Nephron progenitor cell (in vitro differentiated cells): ENCODE measurements at regions not wholly inside any gene's neighbourhood (a gene's known extent, or its start where the extent isn't known, plus 50 kb on each side); places are given as distances from the start of the nearest gene placed in this dataset.

Experiments used
- DNase-seq: peaks from one replicate; pipeline ENCODE4 v3.0.0; 2021
- H3K27ac Mint-ChIP-seq: 2 replicates; pipeline ENCODE4 v1.8.0; 2021; ENCODE audit warnings: mild to moderate bottlenecking, moderate library complexity, mixed read lengths
- H3K27me3 Mint-ChIP-seq: 2 replicates; pipeline ENCODE4 v1.8.0; 2021; ENCODE audit warnings: mild to moderate bottlenecking, low read depth, mixed read lengths; ENCODE audit not compliant: poor library complexity
- H3K36me3 Mint-ChIP-seq: 2 replicates; pipeline ENCODE4 v1.8.0; 2021; ENCODE audit warnings: low read depth, mixed read lengths
- H3K4me1 Mint-ChIP-seq: 2 replicates; pipeline ENCODE4 v1.8.0; 2021; ENCODE audit warnings: mixed read lengths
- H3K4me3 Mint-ChIP-seq: 2 replicates; pipeline ENCODE4 v1.8.0; 2021; ENCODE audit warnings: mild to moderate bottlenecking, moderate library complexity, mixed read lengths
- H3K9me3 Mint-ChIP-seq: 2 replicates; pipeline ENCODE4 v1.8.0; 2021; ENCODE audit warnings: mild to moderate bottlenecking, moderate library complexity, mixed read lengths
- TF ChIP-seq, protein P1 (sequence below): fragments of 200-600 bp; sonication (generic); IDR thresholded peaks from 2 replicates; pipeline ENCODE4 v1.5.0; 2021; ENCODE audit warnings: antibody characterized with exemption

- no peak for DNase-seq
These were observed 227.2 kb upstream of the SNX2 start for GRCh38 chr5:122547669-122548068.

DNA sequence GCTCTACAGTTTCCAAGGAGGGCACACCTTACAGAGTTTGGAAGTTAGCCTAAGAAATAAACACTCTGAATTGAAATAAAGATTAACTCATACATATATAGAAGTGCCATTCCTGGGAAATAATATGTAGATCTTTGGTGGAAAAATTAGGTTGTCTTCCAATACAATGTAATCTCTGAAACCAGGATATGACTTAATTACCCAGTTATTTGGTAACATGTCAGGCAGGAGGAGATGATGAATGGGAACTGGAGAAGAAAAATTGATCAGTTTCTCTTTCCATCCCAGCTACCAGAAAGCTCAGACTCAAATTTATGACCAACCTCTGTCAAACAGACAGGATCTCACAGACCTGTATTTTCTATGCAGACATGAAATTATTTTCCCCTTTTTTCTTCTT is 215.2 kb upstream of the SNX2 start:
- Mint-ChIP-seq H3K4me1 (peaks cover 6% of the 10 kb centered on the region), H3K9me3 (peaks cover 17% of the 10 kb centered on the region), H3K27ac (no peak overlapping the region), H3K27me3 (no peaks in the 10 kb centered on the region), H3K4me3 (no peak overlapping the region), H3K36me3 (no peaks in the 10 kb centered on the region)
- DNase-seq: no peak
- TF ChIP-seq, protein P1, sequence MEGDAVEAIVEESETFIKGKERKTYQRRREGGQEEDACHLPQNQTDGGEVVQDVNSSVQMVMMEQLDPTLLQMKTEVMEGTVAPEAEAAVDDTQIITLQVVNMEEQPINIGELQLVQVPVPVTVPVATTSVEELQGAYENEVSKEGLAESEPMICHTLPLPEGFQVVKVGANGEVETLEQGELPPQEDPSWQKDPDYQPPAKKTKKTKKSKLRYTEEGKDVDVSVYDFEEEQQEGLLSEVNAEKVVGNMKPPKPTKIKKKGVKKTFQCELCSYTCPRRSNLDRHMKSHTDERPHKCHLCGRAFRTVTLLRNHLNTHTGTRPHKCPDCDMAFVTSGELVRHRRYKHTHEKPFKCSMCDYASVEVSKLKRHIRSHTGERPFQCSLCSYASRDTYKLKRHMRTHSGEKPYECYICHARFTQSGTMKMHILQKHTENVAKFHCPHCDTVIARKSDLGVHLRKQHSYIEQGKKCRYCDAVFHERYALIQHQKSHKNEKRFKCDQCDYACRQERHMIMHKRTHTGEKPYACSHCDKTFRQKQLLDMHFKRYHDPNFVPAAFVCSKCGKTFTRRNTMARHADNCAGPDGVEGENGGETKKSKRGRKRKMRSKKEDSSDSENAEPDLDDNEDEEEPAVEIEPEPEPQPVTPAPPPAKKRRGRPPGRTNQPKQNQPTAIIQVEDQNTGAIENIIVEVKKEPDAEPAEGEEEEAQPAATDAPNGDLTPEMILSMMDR: no peak

More at GRCh38 chr5:122547669-122548068, 227.2 kb upstream of the SNX2 start:
- Mint-ChIP-seq H3K27ac (no peak overlapping the region), H3K9me3 (peaks cover 9% of the 10 kb centered on the region), H3K4me3 (no peak overlapping the region), H3K27me3 (no peaks in the 10 kb centered on the region), H3K36me3 (no peaks in the 10 kb centered on the region), H3K4me1 (peaks cover 12% of the 10 kb centered on the region)
- TF ChIP-seq, protein P1: no peak

DNA sequence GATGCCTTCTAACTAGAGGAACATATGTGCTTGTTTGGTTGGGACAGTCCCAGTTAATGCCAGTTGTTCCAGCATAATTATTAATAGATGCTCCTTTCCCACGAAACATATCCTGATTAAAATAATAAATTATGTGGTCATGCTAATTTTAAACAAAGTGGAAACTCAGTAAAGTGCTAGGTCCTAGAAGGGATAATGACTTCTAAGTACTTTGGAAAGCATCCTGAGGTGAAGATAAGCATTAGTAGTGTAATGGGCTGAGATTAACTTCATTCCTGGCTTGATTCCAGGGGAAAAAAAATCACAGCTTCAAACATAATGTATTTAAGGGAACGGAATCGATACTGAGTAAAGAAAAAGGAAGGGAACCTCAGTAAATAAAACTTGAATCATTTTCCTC is 213.7 kb upstream of the SNX2 start:
- Mint-ChIP-seq H3K4me3 (no peak overlapping the region), H3K27ac (no peak overlapping the region), H3K9me3 (peaks cover 11% of the 10 kb centered on the region), H3K4me1 (peaks cover 15% of the 10 kb centered on the region), H3K27me3 (peaks cover 8% of the 10 kb centered on the region), H3K36me3 (no peaks in the 10 kb centered on the region)
- no peak for DNase-seq
- TF ChIP-seq, protein P1: no peak

- H3K4me1 Mint-ChIP-seq: peaks cover 15% of the 10 kb centered on the region
- H3K36me3 Mint-ChIP-seq: no peaks in the 10 kb centered on the region
- TF ChIP-seq, protein P1: no peak
- no peak overlapping the region for H3K4me3 Mint-ChIP-seq
- peaks cover 13% of the 10 kb centered on the region for H3K27me3 Mint-ChIP-seq
- no peak for DNase-seq
- no peaks in the 10 kb centered on the region for H3K9me3 Mint-ChIP-seq
- H3K27ac Mint-ChIP-seq: no peak overlapping the region
These were observed 209.5 kb upstream of the SNX2 start for GRCh38 chr5:122565331-122565730.

GRCh38 chr5:122576256-122577016 is 198.4 kb upstream of the SNX2 start:
- H3K36me3 Mint-ChIP-seq: no peaks in the 10 kb centered on the region
- no peak overlapping the region for H3K4me3 Mint-ChIP-seq
- no peaks in the 10 kb centered on the region for H3K9me3 Mint-ChIP-seq
- peaks cover under 1% of the 10 kb centered on the region for H3K4me1 Mint-ChIP-seq
- TF ChIP-seq, protein P1: no peak
- no peak for DNase-seq
- H3K27me3 Mint-ChIP-seq: peaks cover 2% of the 10 kb centered on the region
- no peak overlapping the region for H3K27ac Mint-ChIP-seq

DNA sequence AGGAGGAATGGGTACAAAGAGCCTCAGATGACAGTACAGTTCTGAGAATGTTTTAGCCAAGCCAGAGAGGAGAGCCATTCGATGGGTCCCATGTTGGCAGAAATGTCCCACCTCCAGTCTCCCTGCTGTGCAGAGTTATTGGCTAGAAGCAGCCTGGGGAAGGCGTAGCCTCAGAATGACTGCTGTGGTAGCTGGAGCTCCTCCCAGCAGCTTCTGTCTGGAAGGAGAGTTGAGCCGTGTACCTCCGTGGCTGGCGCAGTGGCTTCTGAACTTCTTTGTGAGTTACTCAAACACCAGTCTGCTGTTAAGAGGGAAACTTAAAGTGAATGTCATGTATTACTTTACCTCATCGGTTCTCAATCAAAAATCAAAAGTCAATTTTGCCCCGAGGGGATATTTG is 193.3 kb upstream of the SNX2 start:
- DNase-seq: no peak
- Mint-ChIP-seq H3K9me3 (no peaks in the 10 kb centered on the region), H3K27me3 (peaks cover 2% of the 10 kb centered on the region), H3K27ac (no peak overlapping the region), H3K4me1 (peaks cover 13% of the 10 kb centered on the region), H3K36me3 (no peaks in the 10 kb centered on the region), H3K4me3 (no peak overlapping the region)
- TF ChIP-seq, protein P1: no peak
